ENCODE measurements at regions not wholly inside any gene's neighbourhood (a gene's known extent, or its start where the extent isn't known, plus 50 kb on each side); places are given as distances from the start of the nearest gene placed in this dataset.

DNA sequence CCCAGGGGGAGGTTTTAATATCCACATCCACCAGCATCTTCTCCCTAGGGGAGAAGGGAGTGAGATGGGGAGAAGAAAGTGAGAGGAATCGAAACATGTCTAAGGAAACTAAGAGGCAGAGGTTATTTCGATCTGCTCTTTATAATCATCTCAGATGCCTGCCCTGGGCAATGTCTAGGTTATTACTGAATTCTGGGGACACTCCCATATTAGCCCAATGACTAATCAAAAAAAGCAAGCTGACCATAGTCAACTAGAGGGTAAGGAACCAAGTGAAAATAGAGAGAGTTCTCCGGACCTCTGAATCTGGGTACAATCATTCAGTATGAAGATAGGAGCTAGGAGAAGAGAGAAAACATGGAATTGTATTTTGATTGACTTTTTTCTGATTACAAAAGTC lies 56.7 kb upstream of the EML4 start:
- H3F3A ChIP-seq (ENCODE audit: low read length, unreplicated experiment) = peaks cover 1% of the 10 kb centered on the region
- DNase-seq (peak; percentile 43), ATAC-seq (peak; percentile 80)
- peaks cover 23% of the 10 kb centered on the region for H3K4me1 ChIP-seq (ENCODE audit: insufficient read depth, low read length)
- H3K9ac ChIP-seq (ENCODE audit: low read length) = no peak overlapping the region
- TF ChIP-seq EZH2 (IDR thresholded peaks at IDR 0.05; ENCODE audit: low read length, unreplicated experiment) = no peak
- TF ChIP-seq, protein P1, sequence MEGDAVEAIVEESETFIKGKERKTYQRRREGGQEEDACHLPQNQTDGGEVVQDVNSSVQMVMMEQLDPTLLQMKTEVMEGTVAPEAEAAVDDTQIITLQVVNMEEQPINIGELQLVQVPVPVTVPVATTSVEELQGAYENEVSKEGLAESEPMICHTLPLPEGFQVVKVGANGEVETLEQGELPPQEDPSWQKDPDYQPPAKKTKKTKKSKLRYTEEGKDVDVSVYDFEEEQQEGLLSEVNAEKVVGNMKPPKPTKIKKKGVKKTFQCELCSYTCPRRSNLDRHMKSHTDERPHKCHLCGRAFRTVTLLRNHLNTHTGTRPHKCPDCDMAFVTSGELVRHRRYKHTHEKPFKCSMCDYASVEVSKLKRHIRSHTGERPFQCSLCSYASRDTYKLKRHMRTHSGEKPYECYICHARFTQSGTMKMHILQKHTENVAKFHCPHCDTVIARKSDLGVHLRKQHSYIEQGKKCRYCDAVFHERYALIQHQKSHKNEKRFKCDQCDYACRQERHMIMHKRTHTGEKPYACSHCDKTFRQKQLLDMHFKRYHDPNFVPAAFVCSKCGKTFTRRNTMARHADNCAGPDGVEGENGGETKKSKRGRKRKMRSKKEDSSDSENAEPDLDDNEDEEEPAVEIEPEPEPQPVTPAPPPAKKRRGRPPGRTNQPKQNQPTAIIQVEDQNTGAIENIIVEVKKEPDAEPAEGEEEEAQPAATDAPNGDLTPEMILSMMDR (conservative IDR thresholded peaks at IDR 0.05; ENCODE audit: low read depth, low read length) = no peak
- TF ChIP-seq EZH2phosphoT487 (IDR thresholded peaks at IDR 0.05; ENCODE audit: borderline replicate concordance, low read length) = no peak
- H3K79me2 ChIP-seq (ENCODE audit: low read length) = no peaks in the 10 kb centered on the region
- ChIA-PET POLR2A (ENCODE audit: unreplicated experiment) (no interaction called here), CTCF (interaction anchor here (0.5 kb wide), 1 partner anchor 73 kb away, joined by 4 read pairs; no protein-coding TSS in a partner anchor)
- H3K9me3 ChIP-seq (ENCODE audit: low read length) = no peaks in the 10 kb centered on the region
- intact Hi-C loops (cut with micrococcal nuclease) = no loop called here
- H3K4me3 ChIP-seq (ENCODE audit: low read length) = no peak overlapping the region
- H3K36me3 ChIP-seq (ENCODE audit: low read depth, low read length) = no peaks in the 10 kb centered on the region
- H3K9me2 ChIP-seq (replicated peaks; ENCODE audit: low read length) = no peaks in the 10 kb centered on the region
- no peak overlapping the region for H3K27ac ChIP-seq (ENCODE audit: low read length)
- peak overlapping the region; percentile 32 for H3K4me2 ChIP-seq (ENCODE audit: low read length)
- no peaks in the 10 kb centered on the region for H3K27me3 ChIP-seq (ENCODE audit: low read length)
- BruUV-seq (replicated peaks) = no TSS peak
- H4K20me1 ChIP-seq (ENCODE audit: low read length) = no peaks in the 10 kb centered on the region
- H2AFZ ChIP-seq (ENCODE audit: low read length) = peak overlapping the region; percentile 48; the same call in 1 of the 2 replicates

DNA sequence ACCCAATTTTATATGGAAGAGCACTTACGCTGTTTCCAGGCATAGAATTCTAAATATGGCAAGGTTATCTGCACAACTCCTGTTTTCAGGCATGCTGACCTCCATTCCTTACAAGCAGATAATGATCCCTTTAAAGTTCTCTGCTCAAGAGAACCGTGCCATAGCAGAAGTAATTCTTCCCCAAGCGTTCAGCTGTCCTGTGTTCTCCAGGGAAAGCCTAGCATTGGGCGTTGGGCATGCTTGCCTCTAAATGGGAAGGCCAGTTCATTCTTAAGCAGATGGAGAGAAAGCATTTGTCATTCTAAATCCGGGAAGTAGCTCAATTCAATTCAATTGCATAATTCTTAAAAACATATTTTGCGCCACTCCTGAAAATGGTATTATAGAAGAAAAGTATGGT lies 55.7 kb upstream of the EML4 start:
- Histone ChIP-seq H3K9me2 (replicated peaks; ENCODE audit: low read length) (no peaks in the 10 kb centered on the region), H3K27me3 (ENCODE audit: low read length) (no peaks in the 10 kb centered on the region), H3K79me2 (ENCODE audit: low read length) (no peaks in the 10 kb centered on the region), H3K4me1 (ENCODE audit: insufficient read depth, low read length) (peaks cover 31% of the 10 kb centered on the region), H2AFZ (ENCODE audit: low read length) (no peak overlapping the region), H3K4me2 (ENCODE audit: low read length) (no peak overlapping the region), H3K9me3 (ENCODE audit: low read length) (no peaks in the 10 kb centered on the region), H4K20me1 (ENCODE audit: low read length) (no peaks in the 10 kb centered on the region), H3K27ac (ENCODE audit: low read length) (no peak overlapping the region), H3K9ac (ENCODE audit: low read length) (no peak overlapping the region), H3F3A (ENCODE audit: low read length, unreplicated experiment) (peaks cover 7% of the 10 kb centered on the region), H3K36me3 (ENCODE audit: low read depth, low read length) (no peaks in the 10 kb centered on the region), H3K4me3 (ENCODE audit: low read length) (no peak overlapping the region)
- ChIA-PET POLR2A (ENCODE audit: unreplicated experiment) (no interaction called here), CTCF (no interaction called here)
- no peak for ATAC-seq
- no peak for DNase-seq
- no TSS peak for BruUV-seq (replicated peaks)
- intact Hi-C loops (cut with micrococcal nuclease) = no loop called here
- no peak for TF ChIP-seq EZH2phosphoT487 (IDR thresholded peaks at IDR 0.05; ENCODE audit: borderline replicate concordance, low read length)
- no peak for TF ChIP-seq EZH2 (IDR thresholded peaks at IDR 0.05; ENCODE audit: low read length, unreplicated experiment)
- TF ChIP-seq, protein P1 (conservative IDR thresholded peaks at IDR 0.05; ENCODE audit: low read depth, low read length) = no peak

DNA sequence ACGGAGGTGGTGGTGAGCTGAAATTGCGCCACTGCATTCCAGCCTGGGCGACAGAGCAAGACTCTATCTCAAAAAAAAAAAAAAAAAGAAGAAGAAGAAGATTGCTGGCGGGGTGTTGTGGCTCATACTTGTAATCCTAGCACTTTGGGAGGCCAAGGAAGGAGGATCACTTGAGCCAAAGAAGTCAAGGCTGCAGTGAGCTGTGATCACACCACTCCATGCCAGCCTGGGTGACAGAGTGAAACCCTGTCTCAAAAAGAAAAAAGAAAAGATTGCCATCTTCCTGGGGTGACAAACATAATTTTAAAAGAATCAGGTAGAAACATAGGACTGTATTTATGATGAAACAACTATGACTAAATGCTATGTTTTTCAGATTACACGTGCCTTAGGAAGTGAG lies 55.1 kb upstream of the EML4 start:
- Histone ChIP-seq H3K9me3 (ENCODE audit: low read length) (no peaks in the 10 kb centered on the region), H3K27ac (ENCODE audit: low read length) (no peak overlapping the region), H3K36me3 (ENCODE audit: low read depth, low read length) (no peaks in the 10 kb centered on the region), H3K79me2 (ENCODE audit: low read length) (no peaks in the 10 kb centered on the region), H3K9ac (ENCODE audit: low read length) (no peak overlapping the region), H3F3A (ENCODE audit: low read length, unreplicated experiment) (peaks cover 10% of the 10 kb centered on the region), H4K20me1 (ENCODE audit: low read length) (no peaks in the 10 kb centered on the region), H3K4me2 (ENCODE audit: low read length) (no peak overlapping the region), H3K4me1 (ENCODE audit: insufficient read depth, low read length) (peaks cover 36% of the 10 kb centered on the region), H2AFZ (ENCODE audit: low read length) (no peak overlapping the region), H3K9me2 (replicated peaks; ENCODE audit: low read length) (no peaks in the 10 kb centered on the region), H3K27me3 (ENCODE audit: low read length) (no peaks in the 10 kb centered on the region), H3K4me3 (ENCODE audit: low read length) (no peak overlapping the region)
- ChIA-PET CTCF (no interaction called here), POLR2A (ENCODE audit: unreplicated experiment) (no interaction called here)
- DNase-seq (no peak), ATAC-seq (no peak)
- intact Hi-C loops (cut with micrococcal nuclease) = no loop called here
- TF ChIP-seq, protein P1 (conservative IDR thresholded peaks at IDR 0.05; ENCODE audit: low read depth, low read length) = no peak
- no peak for TF ChIP-seq EZH2phosphoT487 (IDR thresholded peaks at IDR 0.05; ENCODE audit: borderline replicate concordance, low read length)
- TF ChIP-seq EZH2 (IDR thresholded peaks at IDR 0.05; ENCODE audit: low read length, unreplicated experiment) = no peak
- BruUV-seq (replicated peaks) = no TSS peak
